ENCODE measurements at regions not wholly inside any gene's neighbourhood (a gene's known extent, or its start where the extent isn't known, plus 50 kb on each side); places are given as distances from the start of the nearest gene placed in this dataset.

DNA sequence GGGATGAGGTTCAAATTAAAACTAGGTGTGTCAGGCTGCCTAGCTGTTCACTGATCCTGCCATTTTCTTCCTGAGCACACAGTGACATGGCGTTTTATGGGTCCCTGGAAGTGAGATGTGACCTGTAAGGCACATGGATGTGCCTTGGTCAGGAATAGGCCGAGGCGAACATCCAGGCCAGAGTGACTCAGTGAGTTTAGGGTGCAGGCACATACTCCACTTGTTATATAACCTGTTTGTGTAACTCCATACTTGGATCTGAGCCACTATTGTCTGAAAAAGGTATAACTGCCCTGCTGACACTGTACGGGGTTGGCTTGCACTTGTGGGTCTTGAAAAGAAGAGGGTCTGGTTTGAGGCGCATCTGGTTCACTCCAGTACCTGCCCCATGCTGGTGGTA, 150.1 kb upstream of the ADAMTS16 start:
- no peaks in the 10 kb centered on the region for H3K9me3 Mint-ChIP-seq
- no peaks in the 10 kb centered on the region for H3K9me3 ChIP-seq (ENCODE audit: control insufficient read depth, low read length)
- WGBS, 2 experiments (ENCODE audit: insufficient coverage in 1 of 2, insufficient read length in 1 of 2), result 90 to 93% methylated on average over 2 to 5 of the region's 5 CpGs
- H3K36me3 Mint-ChIP-seq (ENCODE audit: low read depth), result no peaks in the 10 kb centered on the region
- H3K36me3 ChIP-seq (ENCODE audit: control insufficient read depth, insufficient read depth, low read length), result no peaks in the 10 kb centered on the region
- DNase-seq, result no peak
- H3K4me3 Mint-ChIP-seq, result no peak overlapping the region
- no peaks in the 10 kb centered on the region for H3K4me1 Mint-ChIP-seq
- no peak overlapping the region for H3K9ac ChIP-seq (ENCODE audit: extremely low read depth, low read length, poor library complexity, severe bottlenecking)
- H3K27me3 Mint-ChIP-seq (ENCODE audit: insufficient read depth), result no peaks in the 10 kb centered on the region
- no peaks in the 10 kb centered on the region for H3K4me1 ChIP-seq (ENCODE audit: control insufficient read depth, insufficient read depth, low read length)
- H3K27ac Mint-ChIP-seq, result no peak overlapping the region
- no peaks in the 10 kb centered on the region for H3K27me3 ChIP-seq (ENCODE audit: control insufficient read depth, insufficient read depth, low read length, poor library complexity, severe bottlenecking)
- H3K4me3 ChIP-seq (ENCODE audit: low read length), result no peak overlapping the region
- H3K27ac ChIP-seq (ENCODE audit: low read depth, low read length), result no peak overlapping the region
- TF ChIP-seq, protein P1, sequence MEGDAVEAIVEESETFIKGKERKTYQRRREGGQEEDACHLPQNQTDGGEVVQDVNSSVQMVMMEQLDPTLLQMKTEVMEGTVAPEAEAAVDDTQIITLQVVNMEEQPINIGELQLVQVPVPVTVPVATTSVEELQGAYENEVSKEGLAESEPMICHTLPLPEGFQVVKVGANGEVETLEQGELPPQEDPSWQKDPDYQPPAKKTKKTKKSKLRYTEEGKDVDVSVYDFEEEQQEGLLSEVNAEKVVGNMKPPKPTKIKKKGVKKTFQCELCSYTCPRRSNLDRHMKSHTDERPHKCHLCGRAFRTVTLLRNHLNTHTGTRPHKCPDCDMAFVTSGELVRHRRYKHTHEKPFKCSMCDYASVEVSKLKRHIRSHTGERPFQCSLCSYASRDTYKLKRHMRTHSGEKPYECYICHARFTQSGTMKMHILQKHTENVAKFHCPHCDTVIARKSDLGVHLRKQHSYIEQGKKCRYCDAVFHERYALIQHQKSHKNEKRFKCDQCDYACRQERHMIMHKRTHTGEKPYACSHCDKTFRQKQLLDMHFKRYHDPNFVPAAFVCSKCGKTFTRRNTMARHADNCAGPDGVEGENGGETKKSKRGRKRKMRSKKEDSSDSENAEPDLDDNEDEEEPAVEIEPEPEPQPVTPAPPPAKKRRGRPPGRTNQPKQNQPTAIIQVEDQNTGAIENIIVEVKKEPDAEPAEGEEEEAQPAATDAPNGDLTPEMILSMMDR (conservative IDR thresholded peaks at IDR 0.05), result no peak

DNA sequence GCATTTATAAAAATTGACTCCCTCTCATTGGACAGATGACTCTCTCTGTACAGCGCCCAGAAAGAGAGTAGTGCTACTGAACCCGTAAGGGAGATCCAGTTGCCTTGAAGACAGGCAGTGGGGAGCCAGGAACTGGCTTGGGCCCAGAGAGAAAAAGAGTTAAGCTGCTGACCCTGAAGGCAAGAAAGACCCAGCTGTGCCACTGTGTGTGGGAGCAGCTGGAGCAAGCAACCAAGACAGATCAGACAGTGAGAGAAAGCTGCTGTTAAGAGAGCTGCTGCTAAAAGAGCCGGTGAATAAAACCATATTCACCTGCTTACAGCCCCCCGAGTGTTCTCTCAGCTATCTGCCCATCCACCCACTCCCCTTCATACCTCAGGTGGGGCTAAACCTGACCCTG, 149.7 kb upstream of the ADAMTS16 start:
- Mint-ChIP-seq H3K9me3 (no peaks in the 10 kb centered on the region), H3K27me3 (ENCODE audit: insufficient read depth) (no peaks in the 10 kb centered on the region), H3K27ac (no peak overlapping the region), H3K4me1 (no peaks in the 10 kb centered on the region), H3K36me3 (ENCODE audit: low read depth) (no peaks in the 10 kb centered on the region), H3K4me3 (no peak overlapping the region)
- no peaks in the 10 kb centered on the region for H3K27me3 ChIP-seq (ENCODE audit: control insufficient read depth, insufficient read depth, low read length, poor library complexity, severe bottlenecking)
- TF ChIP-seq, protein P1 (conservative IDR thresholded peaks at IDR 0.05), result no peak
- no peak overlapping the region for H3K4me3 ChIP-seq (ENCODE audit: low read length)
- no peaks in the 10 kb centered on the region for H3K4me1 ChIP-seq (ENCODE audit: control insufficient read depth, insufficient read depth, low read length)
- H3K9me3 ChIP-seq (ENCODE audit: control insufficient read depth, low read length), result no peaks in the 10 kb centered on the region
- H3K27ac ChIP-seq (ENCODE audit: low read depth, low read length), result no peak overlapping the region
- no peaks in the 10 kb centered on the region for H3K36me3 ChIP-seq (ENCODE audit: control insufficient read depth, insufficient read depth, low read length)
- 88 to 100% methylated on average over 1 to 4 of the region's 4 CpGs for WGBS, 2 experiments (ENCODE audit: insufficient coverage in 1 of 2, insufficient read length in 1 of 2)
- H3K9ac ChIP-seq (ENCODE audit: extremely low read depth, low read length, poor library complexity, severe bottlenecking), result no peak overlapping the region
- DNase-seq, result no peak

DNA sequence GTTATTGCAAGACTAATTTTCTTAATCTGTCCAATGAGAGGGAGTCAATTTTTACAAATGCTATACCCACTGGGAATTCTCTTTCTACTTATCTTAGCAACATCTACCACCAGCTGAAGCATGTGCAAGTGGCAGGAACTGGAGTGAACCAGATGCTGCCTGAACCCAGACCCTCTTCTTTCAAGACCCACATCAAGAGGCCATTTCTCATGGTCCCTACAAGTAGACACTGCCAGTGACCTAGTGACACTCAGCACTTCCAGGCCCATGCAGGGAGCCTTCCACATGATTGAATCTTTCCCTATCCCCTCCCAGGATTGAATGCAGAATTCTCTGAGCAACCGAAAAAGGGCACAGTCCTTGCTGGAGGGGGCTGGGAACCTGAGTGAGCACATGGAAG, 148.2 kb upstream of the ADAMTS16 start:
- no peak overlapping the region for H3K4me3 ChIP-seq (ENCODE audit: low read length)
- 93 to 100% methylated on average over 1 of the region's 1 CpG for WGBS, 2 experiments (ENCODE audit: insufficient coverage in 1 of 2, insufficient read length in 1 of 2)
- Mint-ChIP-seq H3K9me3 (no peaks in the 10 kb centered on the region), H3K36me3 (ENCODE audit: low read depth) (no peaks in the 10 kb centered on the region), H3K4me3 (no peak overlapping the region), H3K4me1 (no peaks in the 10 kb centered on the region), H3K27ac (no peak overlapping the region), H3K27me3 (ENCODE audit: insufficient read depth) (no peaks in the 10 kb centered on the region)
- no peak for DNase-seq
- H3K27ac ChIP-seq (ENCODE audit: low read depth, low read length), result no peak overlapping the region
- TF ChIP-seq, protein P1 (conservative IDR thresholded peaks at IDR 0.05), result no peak
- no peaks in the 10 kb centered on the region for H3K4me1 ChIP-seq (ENCODE audit: control insufficient read depth, insufficient read depth, low read length)
- no peaks in the 10 kb centered on the region for H3K27me3 ChIP-seq (ENCODE audit: control insufficient read depth, insufficient read depth, low read length, poor library complexity, severe bottlenecking)
- no peaks in the 10 kb centered on the region for H3K36me3 ChIP-seq (ENCODE audit: control insufficient read depth, insufficient read depth, low read length)
- H3K9me3 ChIP-seq (ENCODE audit: control insufficient read depth, low read length), result no peaks in the 10 kb centered on the region
- no peak overlapping the region for H3K9ac ChIP-seq (ENCODE audit: extremely low read depth, low read length, poor library complexity, severe bottlenecking)

Data from endodermal cell (in vitro differentiated cells).